Thymus (tissue), 11 donors: ENCODE measurements at regions not wholly inside any gene's neighbourhood (a gene's known extent, or its start where the extent isn't known, plus 50 kb on each side); places are given as distances from the start of the nearest gene placed in this dataset.

Experiments used
- DNase-seq, 9 donors: peaks; one replicate each; pipeline ENCODE4 v3.0.0-alpha.2; 2013; ENCODE audit warnings: low spot score in 9 of 9, low read depth in 6 of 9, missing footprints in 1 of 9
- H3K27ac ChIP-seq, 2 donors: one replicate each; pipeline ENCODE4 v1.5.1; 2013; ENCODE audit warnings: control low read depth in 1 of 2, low read depth in 1 of 2, low read length in 1 of 2, mild to moderate bottlenecking in 1 of 2, moderate library complexity in 1 of 2
- H3K27me3 ChIP-seq, 2 donors: one replicate each; pipeline ENCODE4 v1.5.1; 2013; ENCODE audit warnings: low read length in 1 of 2; ENCODE audit not compliant: control insufficient read depth in 2 of 2, insufficient read depth in 1 of 2
- H3K36me3 ChIP-seq, 2 donors: one replicate each; pipeline ENCODE4 v1.5.1; 2013; ENCODE audit warnings: low read length in 1 of 2, mild to moderate bottlenecking in 1 of 2, moderate library complexity in 1 of 2; ENCODE audit not compliant: control insufficient read depth in 2 of 2, insufficient read depth in 2 of 2
- H3K4me1 ChIP-seq, 2 donors: one replicate each; pipeline ENCODE4 v1.5.1; 2013; ENCODE audit warnings: low read length in 2 of 2; ENCODE audit not compliant: control insufficient read depth in 2 of 2, insufficient read depth in 2 of 2
- H3K4me3 ChIP-seq, 2 donors: one replicate each; pipeline ENCODE4 v1.5.1; 2013; ENCODE audit warnings: low read length in 2 of 2, control low read depth in 1 of 2, mild to moderate bottlenecking in 1 of 2
- H3K9me3 ChIP-seq, 2 donors: one replicate each; pipeline ENCODE4 v1.5.1; 2013; ENCODE audit warnings: low read length in 1 of 2, mild to moderate bottlenecking in 1 of 2; ENCODE audit not compliant: control insufficient read depth in 2 of 2, insufficient read depth in 1 of 2
- WGBS: extraction: QIAGEN DNeasy Blood & Tissue Kit; methylation state at CpG from one replicate; pipeline ENCODE4 v1.1.7; 2013; 5-methylcytosine and 5-hydroxymethylcytosine counted together
- donor health status: healthy.

GRCh38 chr12:114976959-114977358 is 293.0 kb upstream of the TBX3 start:
- Histone ChIP-seq H3K4me3 (no peak overlapping the region), H3K27ac (no peak overlapping the region), H3K27me3 (no peaks in the 10 kb centered on the region), H3K9me3 (no peaks in the 10 kb centered on the region), H3K36me3 (no peaks in the 10 kb centered on the region), H3K4me1 (no peaks in the 10 kb centered on the region)
- DNase-seq = no peak

- H3K9me3 ChIP-seq = no peaks in the 10 kb centered on the region
- H3K27me3 ChIP-seq = no peaks in the 10 kb centered on the region
- DNase-seq = no peak
- no peak overlapping the region for H3K27ac ChIP-seq
- no peaks in the 10 kb centered on the region for H3K36me3 ChIP-seq
- H3K4me3 ChIP-seq = no peak overlapping the region
- H3K4me1 ChIP-seq = no peaks in the 10 kb centered on the region
- 88% methylated on average over 2 of the region's 2 CpGs for WGBS
Observed at GRCh38 chr12:114976372-114976771, 292.4 kb upstream of the TBX3 start.

- Histone ChIP-seq H3K27me3 (no peaks in the 10 kb centered on the region), H3K36me3 (no peaks in the 10 kb centered on the region), H3K4me3 (no peak overlapping the region), H3K4me1 (no peaks in the 10 kb centered on the region), H3K27ac (no peak overlapping the region), H3K9me3 (no peaks in the 10 kb centered on the region)
- no peak for DNase-seq
- 90% methylated on average over 4 of the region's 4 CpGs for WGBS
Observed at GRCh38 chr12:114975640-114976310, 291.8 kb upstream of the TBX3 start.

- no peak overlapping the region for H3K27ac ChIP-seq
- H3K4me3 ChIP-seq = no peak overlapping the region
- 84% methylated on average over 6 of the region's 6 CpGs for WGBS
Observed at GRCh38 chr12:114974826-114975639, 291.1 kb upstream of the TBX3 start.

GRCh38 chr12:114974333-114974732 is 290.4 kb upstream of the TBX3 start:
- WGBS = 85% methylated on average over 2 of the region's 2 CpGs
- Histone ChIP-seq H3K27ac (no peak overlapping the region), H3K9me3 (no peaks in the 10 kb centered on the region), H3K4me1 (no peaks in the 10 kb centered on the region), H3K27me3 (no peaks in the 10 kb centered on the region), H3K36me3 (no peaks in the 10 kb centered on the region), H3K4me3 (no peak overlapping the region)
- no peak for DNase-seq

More at GRCh38 chr12:114974826-114975639, 291.1 kb upstream of the TBX3 start:
- Histone ChIP-seq H3K9me3 (no peaks in the 10 kb centered on the region), H3K4me1 (no peaks in the 10 kb centered on the region), H3K36me3 (no peaks in the 10 kb centered on the region), H3K27me3 (no peaks in the 10 kb centered on the region)
- no peak for DNase-seq

GRCh38 chr12:114968727-114969126 is 284.8 kb upstream of the TBX3 start:
- 89% methylated on average over 4 of the region's 4 CpGs for WGBS
- Histone ChIP-seq H3K4me3 (no peak overlapping the region), H3K27me3 (no peaks in the 10 kb centered on the region), H3K36me3 (no peaks in the 10 kb centered on the region), H3K9me3 (no peaks in the 10 kb centered on the region), H3K4me1 (no peaks in the 10 kb centered on the region), H3K27ac (no peak overlapping the region)
- no peak for DNase-seq

- H3K36me3 ChIP-seq = no peaks in the 10 kb centered on the region
- no peak overlapping the region for H3K4me3 ChIP-seq
- no peaks in the 10 kb centered on the region for H3K9me3 ChIP-seq
- no peak overlapping the region for H3K27ac ChIP-seq
- WGBS = 89% methylated on average over 5 of the region's 5 CpGs
- H3K27me3 ChIP-seq = no peaks in the 10 kb centered on the region
- DNase-seq = no peak
- H3K4me1 ChIP-seq = no peaks in the 10 kb centered on the region
Observed at GRCh38 chr12:114967151-114967550, 283.2 kb upstream of the TBX3 start.

GRCh38 chr12:114964841-114965240 is 280.9 kb upstream of the TBX3 start:
- no peak overlapping the region for H3K27ac ChIP-seq
- no peaks in the 10 kb centered on the region for H3K36me3 ChIP-seq
- no peaks in the 10 kb centered on the region for H3K4me1 ChIP-seq
- H3K27me3 ChIP-seq = no peaks in the 10 kb centered on the region
- H3K9me3 ChIP-seq = no peaks in the 10 kb centered on the region
- no peak overlapping the region for H3K4me3 ChIP-seq
- 96% methylated on average over 2 of the region's 2 CpGs for WGBS
- DNase-seq = no peak

GRCh38 chr12:114963846-114964245 is 279.9 kb upstream of the TBX3 start:
- no peaks in the 10 kb centered on the region for H3K4me1 ChIP-seq
- no peak overlapping the region for H3K4me3 ChIP-seq
- H3K36me3 ChIP-seq = no peaks in the 10 kb centered on the region
- H3K27ac ChIP-seq = no peak overlapping the region
- WGBS = 92% methylated on average over 4 of the region's 4 CpGs
- no peaks in the 10 kb centered on the region for H3K27me3 ChIP-seq
- H3K9me3 ChIP-seq = no peaks in the 10 kb centered on the region
- DNase-seq = no peak
